MM.1S (cell line): ENCODE measurements at regions not wholly inside any gene's neighbourhood (a gene's known extent, or its start where the extent isn't known, plus 50 kb on each side); places are given as distances from the start of the nearest gene placed in this dataset.

Experiments used
- DNase-seq: peaks from one replicate; pipeline ENCODE4 v3.0.0-alpha.2; 2015
- H2AFZ ChIP-seq: fragments of 300-600 bp; sonication (generic); 2 replicates; pipeline ENCODE4 v1.6.0; 2016; ENCODE audit warnings: antibody characterized with exemption, low read length
- H3F3A ChIP-seq: fragments of 300-600 bp; sonication (generic); 2 replicates; pipeline ENCODE4 v1.6.1; 2016; ENCODE audit warnings: mild to moderate bottlenecking, antibody characterized with exemption, low read length, moderate library complexity, mixed read lengths; ENCODE audit not compliant: insufficient read depth
- H3K27ac ChIP-seq: fragments of 300-600 bp; sonication (generic); 2 replicates; pipeline ENCODE4 v1.5.1; 2016; ENCODE audit warnings: mild to moderate bottlenecking, low read length
- H3K27me3 ChIP-seq: fragments of 300-600 bp; sonication (generic); replicated peaks from 2 replicates; pipeline ENCODE4 v1.6.0; 2016; ENCODE audit warnings: low read length; ENCODE audit not compliant: insufficient read depth
- H3K36me3 ChIP-seq: fragments of 300-600 bp; sonication (generic); replicated peaks from 2 replicates; pipeline ENCODE4 v1.6.1; 2016; ENCODE audit warnings: mild to moderate bottlenecking, low read length, mixed read lengths; ENCODE audit not compliant: insufficient read depth
- H3K4me1 ChIP-seq: fragments of 300-600 bp; sonication (generic); 2 replicates; pipeline ENCODE4 v1.6.1; 2016; ENCODE audit warnings: low read length, mixed read lengths
- H3K4me2 ChIP-seq: fragments of 300-600 bp; sonication (generic); 2 replicates; pipeline ENCODE4 v1.6.0; 2016; ENCODE audit warnings: low read depth, low read length
- H3K4me3 ChIP-seq: fragments of 300-600 bp; sonication (generic); 2 replicates; pipeline ENCODE4 v1.5.1; 2016; ENCODE audit warnings: low read length, mixed read lengths
- H3K79me2 ChIP-seq: fragments of 300-600 bp; sonication (generic); 2 replicates; pipeline ENCODE4 v1.6.1; 2016; ENCODE audit warnings: mixed run types, low read length, mixed read lengths
- H3K9ac ChIP-seq: fragments of 300-600 bp; sonication (generic); 2 replicates; pipeline ENCODE4 v1.6.1; 2016; ENCODE audit warnings: low read length, mixed read lengths
- H3K9me2 ChIP-seq: fragments of 300-600 bp; sonication (generic); replicated peaks from 2 replicates; pipeline ENCODE4 v1.6.1; 2016; ENCODE audit warnings: mild to moderate bottlenecking, low read length, mixed read lengths; ENCODE audit not compliant: insufficient read depth
- H3K9me3 ChIP-seq: fragments of 300-600 bp; sonication (generic); replicated peaks from 2 replicates; pipeline ENCODE4 v1.6.1; 2016; ENCODE audit warnings: mild to moderate bottlenecking, low read length, mixed read lengths; ENCODE audit not compliant: insufficient read depth
- H4K20me1 ChIP-seq: fragments of 300-600 bp; sonication (generic); 2 replicates; pipeline ENCODE4 v1.6.1; 2016; ENCODE audit warnings: mild to moderate bottlenecking, low read length, moderate library complexity, mixed read lengths; ENCODE audit not compliant: insufficient read depth
- EZH2 ChIP-seq: fragments of 300-600 bp; sonication (generic); optimal IDR thresholded peaks from 2 replicates; pipeline ENCODE3; 2017; ENCODE audit warnings: low read depth, mild to moderate bottlenecking, antibody characterized with exemption, low read length, mixed read lengths
- EZH2phosphoT487 ChIP-seq: fragments of 300-600 bp; sonication (generic); IDR thresholded peaks from 2 replicates; pipeline ENCODE4 v1.6.1; 2018; ENCODE audit warnings: antibody characterized with exemption, low read length
- TF ChIP-seq, protein P1 (sequence below): fragments of 300-600 bp; sonication (generic); IDR thresholded peaks from 2 replicates; pipeline ENCODE4 v1.5.1; 2016; ENCODE audit warnings: antibody characterized with exemption, low read length, mixed read lengths

DNA sequence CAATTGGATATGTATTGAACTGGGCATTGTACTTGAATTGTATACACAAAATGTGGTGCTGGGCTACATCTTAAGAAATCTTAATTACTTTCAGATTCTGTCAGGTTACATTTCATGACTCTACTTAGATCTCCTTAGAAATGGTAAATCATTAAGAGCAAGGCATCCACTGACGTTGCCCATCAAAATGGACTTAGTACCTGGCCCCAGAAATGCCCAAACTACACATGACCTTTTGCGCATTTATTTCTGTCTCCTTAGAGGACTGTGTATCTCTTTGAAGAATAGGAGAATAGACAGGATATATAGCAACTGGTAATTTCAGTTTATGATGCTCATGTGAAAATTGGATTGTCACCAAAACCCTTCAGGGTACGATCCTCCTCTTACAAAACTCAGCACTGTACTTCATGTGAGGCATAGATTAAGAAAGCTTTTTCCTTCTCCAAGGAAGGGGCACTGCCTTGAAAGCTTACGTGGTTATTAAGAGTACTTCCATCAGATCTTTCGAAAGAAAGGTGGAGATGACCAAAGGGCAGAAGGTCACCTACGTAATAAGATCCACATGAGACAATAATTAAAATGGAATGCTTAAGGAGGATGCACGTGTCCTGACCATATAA, 61.4 kb upstream of the BMP2 start:
- H3K9ac ChIP-seq, result no peak overlapping the region
- no peaks in the 10 kb centered on the region for H4K20me1 ChIP-seq
- no peaks in the 10 kb centered on the region for H3K9me3 ChIP-seq
- H3K36me3 ChIP-seq, result no peaks in the 10 kb centered on the region
- H3K4me2 ChIP-seq, result no peak overlapping the region
- no peak for DNase-seq
- no peak overlapping the region for H2AFZ ChIP-seq
- H3K27ac ChIP-seq, result no peak overlapping the region
- no peaks in the 10 kb centered on the region for H3K27me3 ChIP-seq
- TF ChIP-seq, protein P1, sequence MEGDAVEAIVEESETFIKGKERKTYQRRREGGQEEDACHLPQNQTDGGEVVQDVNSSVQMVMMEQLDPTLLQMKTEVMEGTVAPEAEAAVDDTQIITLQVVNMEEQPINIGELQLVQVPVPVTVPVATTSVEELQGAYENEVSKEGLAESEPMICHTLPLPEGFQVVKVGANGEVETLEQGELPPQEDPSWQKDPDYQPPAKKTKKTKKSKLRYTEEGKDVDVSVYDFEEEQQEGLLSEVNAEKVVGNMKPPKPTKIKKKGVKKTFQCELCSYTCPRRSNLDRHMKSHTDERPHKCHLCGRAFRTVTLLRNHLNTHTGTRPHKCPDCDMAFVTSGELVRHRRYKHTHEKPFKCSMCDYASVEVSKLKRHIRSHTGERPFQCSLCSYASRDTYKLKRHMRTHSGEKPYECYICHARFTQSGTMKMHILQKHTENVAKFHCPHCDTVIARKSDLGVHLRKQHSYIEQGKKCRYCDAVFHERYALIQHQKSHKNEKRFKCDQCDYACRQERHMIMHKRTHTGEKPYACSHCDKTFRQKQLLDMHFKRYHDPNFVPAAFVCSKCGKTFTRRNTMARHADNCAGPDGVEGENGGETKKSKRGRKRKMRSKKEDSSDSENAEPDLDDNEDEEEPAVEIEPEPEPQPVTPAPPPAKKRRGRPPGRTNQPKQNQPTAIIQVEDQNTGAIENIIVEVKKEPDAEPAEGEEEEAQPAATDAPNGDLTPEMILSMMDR, result no peak
- TF ChIP-seq EZH2, result no peak
- no peak for TF ChIP-seq EZH2phosphoT487
- H3K79me2 ChIP-seq, result no peaks in the 10 kb centered on the region
- no peak overlapping the region for H3K4me3 ChIP-seq
- no peaks in the 10 kb centered on the region for H3K9me2 ChIP-seq
- no peaks in the 10 kb centered on the region for H3F3A ChIP-seq
- no peaks in the 10 kb centered on the region for H3K4me1 ChIP-seq

DNA sequence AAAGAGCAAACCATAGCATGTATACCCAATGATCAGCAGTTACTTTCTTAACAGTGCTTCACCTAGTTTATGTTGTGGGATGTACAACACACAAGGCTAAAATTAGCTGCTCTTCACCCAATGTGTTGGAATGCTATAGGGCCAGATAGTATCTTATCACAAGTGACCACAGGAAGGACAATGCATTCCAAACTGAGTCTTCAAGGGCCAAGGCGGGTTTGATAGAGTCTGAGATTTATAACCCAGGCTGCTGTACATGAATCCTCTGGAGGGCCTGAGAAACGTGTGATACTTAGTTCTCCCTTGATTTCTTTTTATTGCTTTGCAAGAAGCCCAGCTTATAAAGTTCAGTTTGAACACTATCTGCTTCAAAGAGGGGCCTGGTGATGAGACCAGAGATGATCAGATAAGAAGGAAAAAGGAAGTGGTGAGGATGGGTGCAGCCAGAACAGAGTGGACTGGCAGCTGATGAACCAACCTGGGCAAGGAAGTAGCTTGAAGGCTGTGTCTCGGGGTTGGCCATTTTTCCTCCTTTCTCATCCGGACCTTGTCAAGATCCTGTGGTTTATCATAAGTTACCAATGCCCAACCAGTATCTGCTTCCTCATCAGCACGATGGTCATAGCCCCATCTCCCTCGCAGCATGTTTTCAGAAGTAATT, 62.2 kb upstream of the BMP2 start:
- Histone ChIP-seq H2AFZ (no peak overlapping the region), H3F3A (no peaks in the 10 kb centered on the region), H3K27ac (no peak overlapping the region), H3K4me3 (no peak overlapping the region), H3K9ac (no peak overlapping the region), H4K20me1 (no peaks in the 10 kb centered on the region), H3K9me2 (no peaks in the 10 kb centered on the region), H3K27me3 (no peaks in the 10 kb centered on the region), H3K4me2 (no peak overlapping the region), H3K4me1 (0 out of 2 replicates have a peak, but pooled peaks cover 3% of the 10 kb centered on the region), H3K9me3 (no peaks in the 10 kb centered on the region), H3K79me2 (no peaks in the 10 kb centered on the region), H3K36me3 (no peaks in the 10 kb centered on the region)
- DNase-seq, result no peak
- TF ChIP-seq EZH2 (no peak), EZH2phosphoT487 (no peak)
- TF ChIP-seq, protein P1, result no peak

DNA sequence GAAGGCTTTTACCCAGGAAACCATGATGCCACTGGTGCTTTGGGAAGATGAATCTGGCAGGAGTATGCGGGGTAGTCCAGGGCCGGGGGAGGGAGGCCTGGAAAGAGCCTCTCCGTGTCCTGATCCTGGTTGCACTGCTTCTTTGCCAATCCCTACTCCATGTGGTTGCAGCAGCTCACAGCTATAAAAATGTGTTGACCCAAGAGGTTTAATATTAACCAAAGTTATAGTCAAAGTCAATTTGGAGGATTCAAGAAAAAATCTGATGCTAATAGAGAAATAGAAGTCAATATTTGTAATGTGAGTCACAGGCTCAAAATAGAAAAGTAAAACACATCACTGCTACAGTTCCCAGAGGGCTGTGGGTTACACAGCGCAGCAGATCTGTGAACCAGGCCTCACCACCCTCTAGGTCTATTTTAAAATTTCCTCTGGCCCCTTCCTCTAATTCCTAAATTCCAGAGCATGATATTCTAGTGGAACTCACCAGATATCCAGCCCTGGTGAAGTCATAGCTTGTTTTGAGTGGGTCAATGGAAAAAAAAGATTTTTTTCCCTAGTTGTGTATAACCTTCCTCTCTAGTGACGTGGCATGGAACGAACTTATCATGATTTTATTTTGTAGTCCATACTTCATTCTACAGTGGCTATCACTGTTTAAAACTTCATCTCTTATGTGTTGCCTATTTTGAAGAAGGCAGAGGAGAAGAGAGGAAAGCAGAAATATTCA, 63.2 kb upstream of the BMP2 start:
- no peaks in the 10 kb centered on the region for H4K20me1 ChIP-seq
- no peaks in the 10 kb centered on the region for H3K36me3 ChIP-seq
- no peak overlapping the region for H3K9ac ChIP-seq
- no peak for DNase-seq
- TF ChIP-seq EZH2 (no peak), EZH2phosphoT487 (no peak)
- TF ChIP-seq, protein P1, result no peak
- no peaks in the 10 kb centered on the region for H3K79me2 ChIP-seq
- no peak overlapping the region for H3K4me2 ChIP-seq
- H3K4me3 ChIP-seq, result no peak overlapping the region
- no peaks in the 10 kb centered on the region for H3F3A ChIP-seq
- H3K27ac ChIP-seq, result no peak overlapping the region
- no peaks in the 10 kb centered on the region for H3K9me2 ChIP-seq
- H2AFZ ChIP-seq, result no peak overlapping the region
- H3K9me3 ChIP-seq, result no peaks in the 10 kb centered on the region
- H3K4me1 ChIP-seq, result 0 out of 2 replicates have a peak, but pooled peaks cover 3% of the 10 kb centered on the region
- H3K27me3 ChIP-seq, result no peaks in the 10 kb centered on the region
